Trophoblast cell (in vitro differentiated cells and primary cell): ENCODE measurements at regions not wholly inside any gene's neighbourhood (a gene's known extent, or its start where the extent isn't known, plus 50 kb on each side); places are given as distances from the start of the nearest gene placed in this dataset.

Source experiments
- DNase-seq, 2 donors: peaks; one replicate each; pipeline ENCODE4 v3.0.0-alpha.2; 2016
- H2AFZ ChIP-seq: 2 replicates; pipeline ENCODE4 v1.6.1; 2013; ENCODE audit warnings: low read length, moderate library complexity, mild to moderate bottlenecking; ENCODE audit not compliant: insufficient read depth, poor library complexity
- H2AK5ac ChIP-seq: 2 replicates; pipeline ENCODE4 v1.6.1; 2013; ENCODE audit warnings: mild to moderate bottlenecking, low read length
- H2BK120ac ChIP-seq: 2 replicates; pipeline ENCODE4 v1.6.1; 2013; ENCODE audit warnings: low read length, mild to moderate bottlenecking, moderate library complexity; ENCODE audit not compliant: insufficient read depth, poor library complexity
- H2BK12ac ChIP-seq: 2 replicates; pipeline ENCODE4 v1.6.1; 2013; ENCODE audit warnings: mild to moderate bottlenecking, low read length, moderate library complexity
- H2BK5ac ChIP-seq: 2 replicates; pipeline ENCODE4 v1.6.1; 2013; ENCODE audit warnings: low read length, low read depth, moderate library complexity, mild to moderate bottlenecking; ENCODE audit not compliant: poor library complexity
- H3K14ac ChIP-seq: 2 replicates; pipeline ENCODE4 v1.6.1; 2013; ENCODE audit warnings: mild to moderate bottlenecking, low read length
- H3K18ac ChIP-seq: 2 replicates; pipeline ENCODE4 v1.6.1; 2013; ENCODE audit warnings: mild to moderate bottlenecking, low read length
- H3K23ac ChIP-seq: 2 replicates; pipeline ENCODE4 v1.6.1; 2013; ENCODE audit warnings: low read length
- H3K27ac ChIP-seq: 2 replicates; pipeline ENCODE4 v1.5.1; 2013; ENCODE audit warnings: low read depth, mild to moderate bottlenecking, inconsistent platforms, low read length, moderate library complexity
- H3K27me3 ChIP-seq: 2 replicates; pipeline ENCODE4 v1.6.1; 2013; ENCODE audit warnings: inconsistent platforms, mild to moderate bottlenecking, low read length, moderate library complexity; ENCODE audit not compliant: insufficient read depth
- H3K36me3 ChIP-seq, 2 experiments: 1 replicate in 1 of 2; 2 replicates in 1 of 2; pipeline ENCODE4 v1.6.1; 2013; ENCODE audit warnings: low read length in 2 of 2, mild to moderate bottlenecking in 2 of 2, moderate library complexity in 1 of 2; ENCODE audit not compliant: insufficient read depth in 2 of 2, control insufficient read depth in 1 of 2
- H3K4ac ChIP-seq: 2 replicates; pipeline ENCODE4 v1.6.1; 2013; ENCODE audit warnings: low read depth, mild to moderate bottlenecking, low read length, moderate library complexity
- H3K4me1 ChIP-seq, 2 experiments: 1 replicate in 1 of 2; 2 replicates in 1 of 2; pipeline ENCODE4 v1.6.1; 2013; ENCODE audit warnings: low read length in 2 of 2, mild to moderate bottlenecking in 2 of 2, moderate library complexity in 1 of 2; ENCODE audit not compliant: insufficient read depth in 2 of 2, control insufficient read depth in 1 of 2
- H3K4me2 ChIP-seq: 2 replicates; pipeline ENCODE4 v1.6.1; 2013; ENCODE audit warnings: inconsistent platforms, mild to moderate bottlenecking, low read length, moderate library complexity
- H3K4me3 ChIP-seq: 2 replicates; pipeline ENCODE4 v1.5.1; 2013; ENCODE audit warnings: mild to moderate bottlenecking, low read depth, low read length, inconsistent platforms
- H3K79me1 ChIP-seq: one replicate; pipeline ENCODE4 v1.6.1; 2013; ENCODE audit warnings: low read length
- H3K79me2 ChIP-seq: 2 replicates; pipeline ENCODE4 v1.6.1; 2013; ENCODE audit warnings: low read length, mild to moderate bottlenecking; ENCODE audit not compliant: control insufficient read depth, insufficient read depth, poor library complexity
- H3K9ac ChIP-seq: 2 replicates; pipeline ENCODE4 v1.6.1; 2013; ENCODE audit warnings: mild to moderate bottlenecking, low read length
- H3K9me3 ChIP-seq: 2 replicates; pipeline ENCODE4 v1.6.1; 2013; ENCODE audit warnings: low read depth, mild to moderate bottlenecking, control low read depth, inconsistent platforms, low read length; ENCODE audit not compliant: insufficient read depth
- H4K12ac ChIP-seq: 2 replicates; pipeline ENCODE4 v1.6.1; 2013; ENCODE audit warnings: low read depth, mild to moderate bottlenecking, low read length, moderate library complexity
- H4K8ac ChIP-seq: 2 replicates; pipeline ENCODE4 v1.6.1; 2013; ENCODE audit warnings: low read depth, mild to moderate bottlenecking, low read length, moderate library complexity
- H4K91ac ChIP-seq: one replicate; pipeline ENCODE4 v1.6.1; 2013; ENCODE audit warnings: low read depth, mild to moderate bottlenecking, low read length, moderate library complexity
- WGBS: extraction: QIAGEN DNeasy Blood & Tissue Kit; methylation state at CpG from one replicate; pipeline ENCODE4 v1.1.7; 2013; ENCODE audit warnings: missing lambda C conversion rate; ENCODE audit not compliant: insufficient read length, insufficient coverage; ENCODE audit errors: extremely low coverage; 5-methylcytosine and 5-hydroxymethylcytosine counted together

GRCh38 chr4:127558489-127559407 lies 74.0 kb upstream of the INTU start:
- Histone ChIP-seq H3K18ac (no peak overlapping the region), H3K23ac (no peak overlapping the region), H2BK120ac (no peak overlapping the region), H3K27me3 (no peaks in the 10 kb centered on the region), H2BK5ac (no peak overlapping the region), H4K8ac (no peak overlapping the region), H4K12ac (no peak overlapping the region), H3K27ac (no peak overlapping the region), H3K36me3 (no peaks in the 10 kb centered on the region), H3K9ac (no peak overlapping the region), H2BK12ac (no peak overlapping the region), H3K4me2 (no peak overlapping the region), H3K79me1 (no peaks in the 10 kb centered on the region), H3K14ac (no peak overlapping the region), H3K4ac (no peak overlapping the region), H3K79me2 (no peaks in the 10 kb centered on the region), H4K91ac (no peak overlapping the region), H2AK5ac (no peak overlapping the region), H3K4me3 (no peak overlapping the region), H2AFZ (no peak overlapping the region), H3K4me1 (no peaks in the 10 kb centered on the region), H3K9me3 (no peaks in the 10 kb centered on the region)
- WGBS, result no CpG with 5 or more reads among the region's 4 CpGs
- DNase-seq, result no peak

GRCh38 chr4:127559981-127560380 lies 72.8 kb upstream of the INTU start:
- H3K4me1 ChIP-seq, result no peaks in the 10 kb centered on the region
- no peak overlapping the region for H2BK120ac ChIP-seq
- H2BK12ac ChIP-seq, result no peak overlapping the region
- no peak overlapping the region for H4K8ac ChIP-seq
- no peaks in the 10 kb centered on the region for H3K79me2 ChIP-seq
- no peak overlapping the region for H3K4me2 ChIP-seq
- no peak overlapping the region for H4K91ac ChIP-seq
- no peak overlapping the region for H3K27ac ChIP-seq
- H3K14ac ChIP-seq, result no peak overlapping the region
- H3K27me3 ChIP-seq, result no peaks in the 10 kb centered on the region
- H3K4me3 ChIP-seq, result no peak overlapping the region
- H3K4ac ChIP-seq, result no peak overlapping the region
- H2AK5ac ChIP-seq, result no peak overlapping the region
- H3K23ac ChIP-seq, result no peak overlapping the region
- DNase-seq, result no peak
- no peak overlapping the region for H3K18ac ChIP-seq
- H3K79me1 ChIP-seq, result no peaks in the 10 kb centered on the region
- H4K12ac ChIP-seq, result no peak overlapping the region
- H3K9me3 ChIP-seq, result no peaks in the 10 kb centered on the region
- H2AFZ ChIP-seq, result no peak overlapping the region
- H3K36me3 ChIP-seq, result no peaks in the 10 kb centered on the region
- whole genome bisulfite sequencing, result no CpG with 5 or more reads among the region's 7 CpGs
- no peak overlapping the region for H3K9ac ChIP-seq
- no peak overlapping the region for H2BK5ac ChIP-seq

GRCh38 chr4:127560755-127561154 lies 72.0 kb upstream of the INTU start:
- no CpG with 5 or more reads among the region's 3 CpGs for WGBS
- no peak overlapping the region for H3K27ac ChIP-seq
- no peak overlapping the region for H2AK5ac ChIP-seq
- no peak overlapping the region for H3K4me3 ChIP-seq
- no peaks in the 10 kb centered on the region for H3K9me3 ChIP-seq
- no peak overlapping the region for H4K12ac ChIP-seq
- no peaks in the 10 kb centered on the region for H3K79me1 ChIP-seq
- H3K4ac ChIP-seq, result no peak overlapping the region
- H2BK5ac ChIP-seq, result no peak overlapping the region
- H3K27me3 ChIP-seq, result no peaks in the 10 kb centered on the region
- no peaks in the 10 kb centered on the region for H3K36me3 ChIP-seq
- H3K9ac ChIP-seq, result no peak overlapping the region
- no peak for DNase-seq
- H2AFZ ChIP-seq, result no peak overlapping the region
- H4K8ac ChIP-seq, result no peak overlapping the region
- H3K18ac ChIP-seq, result no peak overlapping the region
- H3K4me2 ChIP-seq, result no peak overlapping the region
- no peak overlapping the region for H4K91ac ChIP-seq
- no peak overlapping the region for H2BK120ac ChIP-seq
- H2BK12ac ChIP-seq, result no peak overlapping the region
- H3K4me1 ChIP-seq, result no peaks in the 10 kb centered on the region
- no peaks in the 10 kb centered on the region for H3K79me2 ChIP-seq
- no peak overlapping the region for H3K14ac ChIP-seq
- H3K23ac ChIP-seq, result no peak overlapping the region

GRCh38 chr4:127574643-127575042 lies 58.1 kb upstream of the INTU start:
- no peak for DNase-seq
- Histone ChIP-seq H3K14ac (no peak overlapping the region), H4K12ac (no peak overlapping the region), H3K23ac (no peak overlapping the region), H2BK120ac (no peak overlapping the region), H3K27me3 (no peaks in the 10 kb centered on the region), H3K27ac (no peak overlapping the region), H3K9me3 (no peaks in the 10 kb centered on the region), H3K36me3 (no peaks in the 10 kb centered on the region), H2AFZ (no peak overlapping the region), H3K9ac (no peak overlapping the region), H3K4me2 (no peak overlapping the region), H2BK12ac (no peak overlapping the region), H3K18ac (no peak overlapping the region), H3K79me1 (no peaks in the 10 kb centered on the region), H3K79me2 (no peaks in the 10 kb centered on the region), H4K91ac (no peak overlapping the region), H4K8ac (no peak overlapping the region), H3K4me1 (no peaks in the 10 kb centered on the region), H3K4ac (no peak overlapping the region), H3K4me3 (no peak overlapping the region), H2BK5ac (no peak overlapping the region), H2AK5ac (no peak overlapping the region)
- WGBS, result no CpG with 5 or more reads among the region's 2 CpGs
